ENCODE measurements at regions not wholly inside any gene's neighbourhood (a gene's known extent, or its start where the extent isn't known, plus 50 kb on each side); places are given as distances from the start of the nearest gene placed in this dataset.

DNA sequence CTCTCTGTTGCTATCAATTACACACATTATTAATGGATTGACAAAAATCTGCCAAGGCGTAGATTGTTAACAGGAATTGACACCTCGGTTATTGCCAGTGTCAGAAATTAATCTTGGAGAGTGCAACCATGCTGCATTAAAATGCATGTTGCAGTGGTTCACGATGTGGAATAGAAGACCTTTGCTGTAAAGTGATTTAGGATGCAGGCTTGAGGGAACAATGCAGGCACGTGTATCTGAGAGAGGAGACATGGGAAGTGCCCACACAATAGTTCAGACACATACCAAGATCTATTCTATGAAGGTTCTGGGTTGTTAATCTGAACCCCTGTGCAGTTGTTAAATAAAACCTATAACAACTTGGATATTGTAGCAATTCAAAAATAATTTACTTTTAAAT is 1032.8 kb upstream of the CDH8 start:
- Histone ChIP-seq H3K27me3 (ENCODE audit: low read depth, low read length) (no peaks in the 10 kb centered on the region), H3K9me3 (ENCODE audit: control insufficient read depth in 1 of 2, low read length in 2 of 2) (no peaks in the 10 kb centered on the region), H3K36me3 (ENCODE audit: control insufficient read depth in 1 of 2, insufficient read depth in 2 of 2, low read length in 2 of 2) (no peaks in the 10 kb centered on the region), H3K27ac (ENCODE audit: low read length) (no peak overlapping the region), H3K4me1 (ENCODE audit: control insufficient read depth in 1 of 2, insufficient read depth in 2 of 2, low read length in 2 of 2) (no peaks in the 10 kb centered on the region), H3K4me3 (ENCODE audit: low read depth in 1 of 2, low read length in 2 of 2) (no peak overlapping the region)

DNA sequence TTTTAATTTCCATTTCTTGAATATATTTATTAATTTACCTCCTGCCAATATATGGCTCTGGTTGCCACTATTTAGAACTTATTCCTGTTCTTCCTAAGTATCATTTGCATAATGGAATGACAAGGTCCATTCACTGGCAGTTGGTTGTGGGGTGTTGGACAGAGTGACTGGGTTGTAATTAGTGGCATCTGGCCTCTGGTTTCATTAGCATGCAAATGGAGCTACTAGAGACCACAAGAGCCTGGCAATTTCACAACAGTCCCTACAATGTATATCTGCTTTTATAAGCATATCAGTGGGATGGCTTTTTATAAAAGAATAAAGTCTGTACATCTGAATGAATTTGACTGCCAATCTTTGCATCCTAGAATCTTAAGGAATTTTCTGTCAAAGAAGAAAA is 1030.9 kb upstream of the CDH8 start:
- Histone ChIP-seq H3K4me3 (ENCODE audit: low read depth in 1 of 2, low read length in 2 of 2) (no peak overlapping the region), H3K9me3 (ENCODE audit: control insufficient read depth in 1 of 2, low read length in 2 of 2) (no peaks in the 10 kb centered on the region), H3K27ac (ENCODE audit: low read length) (no peak overlapping the region), H3K27me3 (ENCODE audit: low read depth, low read length) (no peaks in the 10 kb centered on the region), H3K36me3 (ENCODE audit: control insufficient read depth in 1 of 2, insufficient read depth in 2 of 2, low read length in 2 of 2) (no peaks in the 10 kb centered on the region), H3K4me1 (ENCODE audit: control insufficient read depth in 1 of 2, insufficient read depth in 2 of 2, low read length in 2 of 2) (no peaks in the 10 kb centered on the region)

DNA sequence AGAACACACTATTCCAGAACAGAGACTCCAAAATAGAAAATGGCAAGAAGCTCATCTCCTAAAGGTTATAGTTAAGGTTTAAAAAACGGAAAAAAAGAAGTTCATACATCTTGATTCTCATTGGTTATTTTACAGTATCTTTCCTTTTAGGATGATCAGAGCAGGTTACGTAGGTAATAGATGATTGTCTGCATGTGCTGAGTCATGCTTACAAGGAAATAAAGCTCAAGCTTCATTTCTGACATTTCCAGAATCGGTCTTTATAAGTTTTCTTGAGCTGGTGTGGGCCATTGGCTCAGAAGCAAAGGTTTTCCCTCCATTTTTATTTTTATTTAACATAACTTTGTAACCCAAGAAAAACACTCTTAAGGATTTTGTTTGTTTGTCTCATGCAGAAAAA is 1030.3 kb upstream of the CDH8 start:
- no peak overlapping the region for H3K4me3 ChIP-seq (ENCODE audit: low read depth in 1 of 2, low read length in 2 of 2)
- H3K36me3 ChIP-seq (ENCODE audit: control insufficient read depth in 1 of 2, insufficient read depth in 2 of 2, low read length in 2 of 2): no peaks in the 10 kb centered on the region
- H3K4me1 ChIP-seq (ENCODE audit: control insufficient read depth in 1 of 2, insufficient read depth in 2 of 2, low read length in 2 of 2): no peaks in the 10 kb centered on the region
- no peak overlapping the region for H3K27ac ChIP-seq (ENCODE audit: low read length)
- H3K27me3 ChIP-seq (ENCODE audit: low read depth, low read length): no peaks in the 10 kb centered on the region
- no peaks in the 10 kb centered on the region for H3K9me3 ChIP-seq (ENCODE audit: control insufficient read depth in 1 of 2, low read length in 2 of 2)

DNA sequence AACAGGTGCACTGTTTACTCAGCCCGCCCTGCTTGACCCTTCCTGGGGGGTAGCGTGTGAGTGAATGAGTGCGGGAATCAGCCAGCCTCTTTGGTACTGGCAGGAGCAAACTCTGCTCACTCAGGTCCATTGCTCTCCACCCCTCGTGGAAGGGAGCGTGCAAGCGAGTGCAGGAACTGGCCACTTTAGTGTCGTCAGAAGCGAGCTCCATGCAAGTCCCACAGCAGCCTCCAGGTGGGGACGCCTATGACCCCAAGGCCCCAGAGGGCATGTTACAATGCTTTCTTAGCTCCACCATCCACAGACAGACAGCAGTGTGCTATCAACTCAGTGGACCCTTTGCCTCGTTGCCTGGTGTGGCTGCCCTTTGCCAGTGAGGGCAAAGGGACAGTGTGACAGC is 1025.1 kb upstream of the CDH8 start:
- H3K9me3 ChIP-seq (ENCODE audit: control insufficient read depth in 1 of 2, low read length in 2 of 2): no peaks in the 10 kb centered on the region
- H3K27me3 ChIP-seq (ENCODE audit: low read depth, low read length): no peaks in the 10 kb centered on the region
- no peak overlapping the region for H3K4me3 ChIP-seq (ENCODE audit: low read depth in 1 of 2, low read length in 2 of 2)
- no peaks in the 10 kb centered on the region for H3K36me3 ChIP-seq (ENCODE audit: control insufficient read depth in 1 of 2, insufficient read depth in 2 of 2, low read length in 2 of 2)
- no peak overlapping the region for H3K27ac ChIP-seq (ENCODE audit: low read length)
- no peaks in the 10 kb centered on the region for H3K4me1 ChIP-seq (ENCODE audit: control insufficient read depth in 1 of 2, insufficient read depth in 2 of 2, low read length in 2 of 2)

DNA sequence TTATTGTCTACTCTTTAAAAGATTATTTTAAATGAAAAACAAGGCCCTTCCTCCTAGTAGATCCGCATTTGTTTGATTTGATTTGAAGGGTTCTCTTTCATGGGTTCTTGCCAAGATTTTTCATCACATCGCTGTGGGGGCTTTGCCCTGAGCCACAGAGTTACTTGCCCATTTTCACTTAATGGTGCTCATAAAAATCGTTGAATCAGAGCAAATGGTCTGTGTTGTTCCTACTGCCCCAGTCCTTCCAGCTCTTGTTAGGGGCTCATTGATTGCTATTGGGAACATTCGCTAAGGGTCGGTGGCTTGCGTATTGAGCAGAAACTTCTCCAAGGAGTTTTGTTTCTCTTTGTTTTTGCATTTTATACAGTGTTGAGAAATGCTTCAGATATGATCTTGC is 1023.4 kb upstream of the CDH8 start:
- Histone ChIP-seq H3K4me3 (ENCODE audit: low read depth in 1 of 2, low read length in 2 of 2) (no peak overlapping the region), H3K27me3 (ENCODE audit: low read depth, low read length) (no peaks in the 10 kb centered on the region), H3K36me3 (ENCODE audit: control insufficient read depth in 1 of 2, insufficient read depth in 2 of 2, low read length in 2 of 2) (no peaks in the 10 kb centered on the region), H3K4me1 (ENCODE audit: control insufficient read depth in 1 of 2, insufficient read depth in 2 of 2, low read length in 2 of 2) (no peaks in the 10 kb centered on the region), H3K9me3 (ENCODE audit: control insufficient read depth in 1 of 2, low read length in 2 of 2) (no peaks in the 10 kb centered on the region), H3K27ac (ENCODE audit: low read length) (no peak overlapping the region)

DNA sequence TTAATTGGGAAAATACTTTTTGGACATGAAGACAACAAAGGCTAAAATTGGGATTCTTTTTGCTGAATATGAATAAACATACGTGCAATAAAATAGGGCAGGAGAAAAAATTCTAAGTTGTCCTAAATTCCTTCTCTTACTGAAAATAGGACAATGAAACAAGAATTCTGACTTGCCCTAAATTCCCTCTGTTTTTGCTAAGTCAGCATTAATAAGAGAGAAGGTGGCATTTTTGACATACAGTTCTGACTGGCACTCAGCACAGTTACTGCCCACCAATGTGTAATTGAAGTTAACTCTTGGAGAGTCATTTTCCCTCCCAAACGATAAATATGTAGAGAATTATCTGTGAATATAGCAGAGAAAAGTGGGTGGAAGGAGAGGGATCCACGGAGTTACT is 1021.1 kb upstream of the CDH8 start:
- Histone ChIP-seq H3K4me3 (ENCODE audit: low read depth in 1 of 2, low read length in 2 of 2) (no peak overlapping the region), H3K9me3 (ENCODE audit: control insufficient read depth in 1 of 2, low read length in 2 of 2) (no peaks in the 10 kb centered on the region), H3K4me1 (ENCODE audit: control insufficient read depth in 1 of 2, insufficient read depth in 2 of 2, low read length in 2 of 2) (no peaks in the 10 kb centered on the region), H3K36me3 (ENCODE audit: control insufficient read depth in 1 of 2, insufficient read depth in 2 of 2, low read length in 2 of 2) (no peaks in the 10 kb centered on the region), H3K27ac (ENCODE audit: low read length) (no peak overlapping the region), H3K27me3 (ENCODE audit: low read depth, low read length) (no peaks in the 10 kb centered on the region)

DNA sequence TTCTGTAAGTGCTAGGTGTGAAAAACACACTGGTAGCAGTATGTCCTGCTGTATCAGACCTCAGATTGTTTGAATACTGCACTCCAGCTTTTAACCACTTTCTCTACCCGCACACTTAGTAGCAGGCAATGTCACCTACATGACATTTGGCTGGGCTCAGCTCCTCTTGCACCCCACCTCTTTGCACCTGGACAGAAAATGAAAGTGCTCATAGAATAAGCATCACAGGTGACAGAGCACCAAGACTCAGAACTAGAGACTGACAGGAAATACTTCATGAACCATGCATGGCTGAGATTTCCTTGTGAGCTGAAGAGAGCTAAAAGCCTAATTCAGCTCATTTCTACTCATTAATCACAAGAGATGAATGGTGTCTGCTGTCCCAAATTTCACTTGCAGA is 1014.2 kb upstream of the CDH8 start:
- H3K9me3 ChIP-seq (ENCODE audit: control insufficient read depth in 1 of 2, low read length in 2 of 2): no peaks in the 10 kb centered on the region
- no peak overlapping the region for H3K4me3 ChIP-seq (ENCODE audit: low read depth in 1 of 2, low read length in 2 of 2)
- H3K4me1 ChIP-seq (ENCODE audit: control insufficient read depth in 1 of 2, insufficient read depth in 2 of 2, low read length in 2 of 2): no peaks in the 10 kb centered on the region
- no peaks in the 10 kb centered on the region for H3K27me3 ChIP-seq (ENCODE audit: low read depth, low read length)
- no peaks in the 10 kb centered on the region for H3K36me3 ChIP-seq (ENCODE audit: control insufficient read depth in 1 of 2, insufficient read depth in 2 of 2, low read length in 2 of 2)
- H3K27ac ChIP-seq (ENCODE audit: low read length): no peak overlapping the region

DNA sequence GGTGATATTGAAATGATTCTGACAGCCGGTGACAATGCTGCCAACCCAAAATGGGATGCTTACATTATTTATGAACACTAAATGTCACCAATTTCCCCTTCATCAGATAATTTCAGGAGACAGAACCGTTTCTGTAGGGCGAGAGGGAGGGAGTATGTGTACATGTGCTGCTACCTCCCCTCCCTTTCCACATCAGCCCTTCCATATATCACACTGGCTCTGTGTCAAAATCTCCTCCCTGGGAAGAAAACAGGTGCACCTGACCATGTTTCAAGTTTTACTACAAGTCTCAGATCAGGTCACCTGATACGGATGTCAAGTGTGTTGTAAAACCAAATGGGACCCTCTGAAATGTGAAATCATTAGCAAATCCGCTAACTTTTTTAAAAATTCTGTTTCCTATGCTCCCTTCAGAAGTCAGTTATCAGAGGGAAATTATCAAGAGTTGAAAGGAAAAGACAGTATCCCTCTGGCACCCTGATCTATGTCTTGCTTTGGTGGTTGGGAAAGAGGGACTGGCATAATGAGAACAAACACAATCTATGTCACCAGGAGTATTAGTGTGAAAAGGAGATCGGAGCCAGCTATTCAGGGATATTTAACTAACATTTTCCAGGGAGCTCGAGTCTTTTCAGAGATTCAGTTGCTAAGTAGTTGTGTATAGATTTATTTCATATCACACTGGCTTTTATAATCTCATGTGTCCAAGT is 1002.3 kb upstream of the CDH8 start:
- Histone ChIP-seq H3K4me3 (ENCODE audit: low read depth in 1 of 2, low read length in 2 of 2) (no peak overlapping the region), H3K27ac (ENCODE audit: low read length) (no peak overlapping the region), H3K27me3 (ENCODE audit: low read depth, low read length) (no peaks in the 10 kb centered on the region), H3K36me3 (ENCODE audit: control insufficient read depth in 1 of 2, insufficient read depth in 2 of 2, low read length in 2 of 2) (no peaks in the 10 kb centered on the region), H3K4me1 (ENCODE audit: control insufficient read depth in 1 of 2, insufficient read depth in 2 of 2, low read length in 2 of 2) (peaks cover 0 to 12% of the 10 kb centered on the region in 2 donors), H3K9me3 (ENCODE audit: control insufficient read depth in 1 of 2, low read length in 2 of 2) (no peaks in the 10 kb centered on the region)

DNA sequence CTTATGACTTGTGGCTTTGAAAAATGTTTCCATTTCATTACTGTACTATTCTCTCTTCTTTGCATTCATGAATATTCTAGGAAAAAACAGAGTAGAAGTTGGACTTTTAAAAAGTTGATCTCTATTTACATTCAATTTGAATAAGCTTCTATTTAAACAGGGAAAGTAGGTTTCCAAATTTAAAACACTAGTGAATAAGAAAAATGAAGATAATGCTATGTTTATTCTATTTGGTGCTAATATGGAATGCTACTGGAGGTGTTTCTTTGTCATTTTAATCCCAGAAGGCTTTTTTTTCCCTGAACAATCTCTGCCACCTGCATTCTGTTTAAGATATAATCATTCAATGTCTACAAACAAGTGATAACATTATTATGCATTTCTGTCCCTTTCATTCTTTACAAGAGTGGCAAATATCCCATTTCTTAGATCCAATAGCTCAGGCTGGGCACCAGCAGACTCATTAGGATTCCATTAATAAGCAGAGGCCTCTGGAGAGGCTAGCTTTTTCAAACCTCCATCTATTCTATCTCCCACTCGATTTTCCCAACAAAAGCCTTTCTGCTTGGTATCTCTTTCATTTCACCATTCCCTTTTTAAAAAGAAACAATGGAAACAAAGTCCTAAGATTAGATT is 1001.6 kb upstream of the CDH8 start:
- Histone ChIP-seq H3K4me1 (ENCODE audit: control insufficient read depth in 1 of 2, insufficient read depth in 2 of 2, low read length in 2 of 2) (peaks cover 0 to 12% of the 10 kb centered on the region in 2 donors), H3K4me3 (ENCODE audit: low read depth in 1 of 2, low read length in 2 of 2) (no peak overlapping the region), H3K36me3 (ENCODE audit: control insufficient read depth in 1 of 2, insufficient read depth in 2 of 2, low read length in 2 of 2) (no peaks in the 10 kb centered on the region)

DNA sequence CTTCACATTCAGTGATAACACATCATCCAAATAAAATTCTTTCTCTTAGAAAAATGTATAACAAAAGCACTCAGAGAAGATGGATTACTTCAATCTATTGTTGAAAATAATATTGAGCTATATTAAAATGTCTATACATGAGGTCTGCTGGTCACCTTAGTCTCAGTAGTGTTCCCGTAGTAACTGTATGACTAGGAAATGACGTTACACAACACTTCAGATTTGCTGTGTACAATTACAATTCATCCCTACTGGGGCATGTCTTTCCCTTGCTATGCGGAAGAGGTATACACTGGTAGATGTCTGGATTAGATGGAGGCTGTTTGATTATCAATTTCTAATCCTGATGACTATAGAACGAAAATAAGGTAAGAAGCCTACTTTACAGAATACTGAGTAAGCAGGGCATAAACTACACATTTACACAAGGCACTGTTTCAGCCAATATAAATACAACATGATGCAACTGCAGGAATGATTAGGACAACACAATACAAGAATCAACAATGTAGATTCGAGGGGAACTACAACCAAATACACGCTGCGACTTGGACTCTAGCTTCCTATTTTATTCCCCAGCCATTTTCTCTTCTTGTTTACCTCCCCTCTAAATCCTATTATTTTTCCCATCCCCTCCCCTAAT is 982.5 kb upstream of the CDH8 start:
- no peak overlapping the region for H3K27ac ChIP-seq (ENCODE audit: low read length)
- H3K4me3 ChIP-seq (ENCODE audit: low read depth in 1 of 2, low read length in 2 of 2): no peak overlapping the region
- H3K4me1 ChIP-seq (ENCODE audit: control insufficient read depth in 1 of 2, insufficient read depth in 2 of 2, low read length in 2 of 2): no peaks in the 10 kb centered on the region
- no peaks in the 10 kb centered on the region for H3K27me3 ChIP-seq (ENCODE audit: low read depth, low read length)
- H3K9me3 ChIP-seq (ENCODE audit: control insufficient read depth in 1 of 2, low read length in 2 of 2): no peaks in the 10 kb centered on the region
- no peaks in the 10 kb centered on the region for H3K36me3 ChIP-seq (ENCODE audit: control insufficient read depth in 1 of 2, insufficient read depth in 2 of 2, low read length in 2 of 2)

More for the DNA sequence above, 1001.6 kb upstream of the CDH8 start:
- Histone ChIP-seq H3K27ac (ENCODE audit: low read length) (no peak overlapping the region), H3K27me3 (ENCODE audit: low read depth, low read length) (no peaks in the 10 kb centered on the region), H3K9me3 (ENCODE audit: control insufficient read depth in 1 of 2, low read length in 2 of 2) (no peaks in the 10 kb centered on the region)

DNA sequence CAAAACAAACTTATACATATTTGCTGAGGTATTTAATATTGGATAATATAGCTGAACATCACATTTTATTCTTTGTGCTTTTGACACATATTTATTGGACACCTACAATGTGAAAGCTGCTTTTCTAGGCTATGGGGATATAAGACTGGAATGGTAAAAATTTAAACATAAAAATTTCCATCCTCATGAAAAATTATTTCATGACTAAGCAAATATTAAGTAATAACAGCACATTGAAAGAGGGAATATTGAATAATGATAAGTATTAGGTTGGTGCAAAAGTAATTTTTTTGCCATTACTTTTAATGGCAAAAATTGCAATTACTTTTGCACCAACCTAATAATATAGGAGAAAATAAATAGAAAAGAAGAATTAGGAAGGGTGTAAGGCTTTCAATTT is 972.5 kb upstream of the CDH8 start:
- H3K4me1 ChIP-seq (ENCODE audit: control insufficient read depth in 1 of 2, insufficient read depth in 2 of 2, low read length in 2 of 2): no peaks in the 10 kb centered on the region
- H3K27me3 ChIP-seq (ENCODE audit: low read depth, low read length): no peaks in the 10 kb centered on the region
- no peaks in the 10 kb centered on the region for H3K36me3 ChIP-seq (ENCODE audit: control insufficient read depth in 1 of 2, insufficient read depth in 2 of 2, low read length in 2 of 2)
- H3K4me3 ChIP-seq (ENCODE audit: low read depth in 1 of 2, low read length in 2 of 2): no peak overlapping the region
- H3K27ac ChIP-seq (ENCODE audit: low read length): no peak overlapping the region
- H3K9me3 ChIP-seq (ENCODE audit: control insufficient read depth in 1 of 2, low read length in 2 of 2): no peaks in the 10 kb centered on the region

Data from muscle layer of duodenum (tissue), 2 donors.